ENCODE measurements at regions not wholly inside any gene's neighbourhood (a gene's known extent, or its start where the extent isn't known, plus 50 kb on each side); places are given as distances from the start of the nearest gene placed in this dataset.
"Not testable (repeated sequence)": the region's sequence is repeated elsewhere in the genome, so short reads cannot be mapped to it uniquely, and the experiment has no call there.

GRCh38 chr17:71187145-71187878 lies 933.5 kb upstream of the SOX9 start:
- DNase-seq (ENCODE audit: low read depth in 2 of 2): no peak

- DNase-seq (ENCODE audit: low read depth in 2 of 2): no peak
These were observed 931.9 kb upstream of the SOX9 start for GRCh38 chr17:71188811-71189492.

- DNase-seq (ENCODE audit: low read depth in 2 of 2): no peak
These were observed 931.4 kb upstream of the SOX9 start for GRCh38 chr17:71189493-71189831.

GRCh38 chr17:71192039-71192555 lies 928.7 kb upstream of the SOX9 start:
- no peak for DNase-seq (ENCODE audit: low read depth in 2 of 2)

- no peak for DNase-seq (ENCODE audit: low read depth in 2 of 2)
These were observed 928.0 kb upstream of the SOX9 start for GRCh38 chr17:71192848-71193247.

- DNase-seq (ENCODE audit: low read depth in 2 of 2): no peak
These were observed 920.2 kb upstream of the SOX9 start for GRCh38 chr17:71200597-71200996.

GRCh38 chr17:71201639-71202038 lies 919.2 kb upstream of the SOX9 start:
- no peak for DNase-seq (ENCODE audit: low read depth in 2 of 2)

- no peak for DNase-seq (ENCODE audit: low read depth in 2 of 2)
These were observed 918.4 kb upstream of the SOX9 start for GRCh38 chr17:71202449-71202848.

- DNase-seq (ENCODE audit: low read depth in 2 of 2): no peak
These were observed 916.9 kb upstream of the SOX9 start for GRCh38 chr17:71203953-71204352.

GRCh38 chr17:71205951-71206350 lies 914.9 kb upstream of the SOX9 start:
- not testable (repeated sequence) for DNase-seq (ENCODE audit: low read depth in 2 of 2)

GRCh38 chr17:71208111-71208704 lies 912.6 kb upstream of the SOX9 start:
- no peak for DNase-seq (ENCODE audit: low read depth in 2 of 2)

GRCh38 chr17:71213936-71214335 lies 906.9 kb upstream of the SOX9 start:
- DNase-seq (ENCODE audit: low read depth in 2 of 2): no peak

GRCh38 chr17:71217769-71218168 lies 903.1 kb upstream of the SOX9 start:
- no peak for DNase-seq (ENCODE audit: low read depth in 2 of 2)

GRCh38 chr17:71224824-71225575 lies 895.8 kb upstream of the SOX9 start:
- DNase-seq (ENCODE audit: low read depth in 2 of 2): no peak

GRCh38 chr17:71227841-71228240 lies 893.0 kb upstream of the SOX9 start:
- DNase-seq (ENCODE audit: low read depth in 2 of 2): no peak

- DNase-seq (ENCODE audit: low read depth in 2 of 2): no peak
These were observed 891.8 kb upstream of the SOX9 start for GRCh38 chr17:71229070-71229469.

- no peak for DNase-seq (ENCODE audit: low read depth in 2 of 2)
These were observed 887.8 kb upstream of the SOX9 start for GRCh38 chr17:71232801-71233559.

- DNase-seq (ENCODE audit: low read depth in 2 of 2): no peak
These were observed 886.5 kb upstream of the SOX9 start for GRCh38 chr17:71234349-71234748.

GRCh38 chr17:71237903-71238538 lies 882.8 kb upstream of the SOX9 start:
- DNase-seq (ENCODE audit: low read depth in 2 of 2): no peak

GRCh38 chr17:71247441-71248015 lies 873.3 kb upstream of the SOX9 start:
- no peak for DNase-seq (ENCODE audit: low read depth in 2 of 2)

Data from dermis microvascular lymphatic vessel endothelial cell (primary cell).